H1 (cell line): ENCODE measurements at regions not wholly inside any gene's neighbourhood (a gene's known extent, or its start where the extent isn't known, plus 50 kb on each side); places are given as distances from the start of the nearest gene placed in this dataset.

Source experiments
- CTCF ChIA-PET: fragments of 300-600 bp; sonication (Branson Sonifier 250); formaldehyde crosslinking; loops from one replicate; lab custom pipeline; 2021; ENCODE audit not compliant: partially characterized antibody; lab: Charles Lee
- POLR2A ChIA-PET: fragments of 300-600 bp; sonication (Branson Sonifier 250); formaldehyde crosslinking; loops from one replicate; lab custom pipeline; 2021; ENCODE audit warnings: inconsistent platforms; ENCODE audit not compliant: partially characterized antibody; lab: Charles Lee
- DNase-seq, 2 experiments: peaks; one replicate each; pipeline versions ENCODE4 v3.0.0 to v3.0.0-alpha.2; 2010 to 2022; ENCODE audit warnings: low spot score in 2 of 2, low read depth in 1 of 2, mixed read lengths in 1 of 2
- FAIRE-seq: peaks from 2 replicates; lab custom pipeline; 2011; peaks lifted over from hg19 to GRCh38; lab: Jason Lieb, UNC
- H2AFZ ChIP-seq: 2 replicates; pipeline ENCODE4 v1.8.1; 2012; ENCODE audit warnings: low read length, inconsistent platforms
- H2AK5ac ChIP-seq: 2 replicates; pipeline ENCODE4 v1.6.1; 2013; ENCODE audit warnings: low read depth, low read length
- H2BK120ac ChIP-seq: replicated peaks from 2 replicates; pipeline ENCODE3; 2013; ENCODE audit warnings: low read depth, low read length, inconsistent platforms
- H2BK12ac ChIP-seq: 2 replicates; pipeline ENCODE4 v1.6.1; 2013; ENCODE audit warnings: low read depth, low read length
- H2BK15ac ChIP-seq: 2 replicates; pipeline ENCODE4 v1.6.1; 2013; ENCODE audit warnings: low read length
- H2BK20ac ChIP-seq: 2 replicates; pipeline ENCODE4 v1.6.1; 2013; ENCODE audit warnings: low read length
- H2BK5ac ChIP-seq: 2 replicates; pipeline ENCODE4 v1.6.1; 2013; ENCODE audit warnings: low read depth, low read length
- H3K14ac ChIP-seq: 2 replicates; pipeline ENCODE4 v1.6.1; 2013; ENCODE audit warnings: inconsistent platforms; ENCODE audit not compliant: insufficient read length
- H3K18ac ChIP-seq: 2 replicates; pipeline ENCODE4 v1.6.1; 2013; ENCODE audit warnings: low read length; ENCODE audit errors: extremely low read depth
- H3K23ac ChIP-seq: 2 replicates; pipeline ENCODE4 v1.6.1; 2013; ENCODE audit warnings: inconsistent platforms; ENCODE audit not compliant: insufficient read length
- H3K23me2 ChIP-seq: 2 replicates; pipeline ENCODE4 v1.6.1; 2013; ENCODE audit warnings: low read depth, low read length
- H3K27ac ChIP-seq: 2 replicates; pipeline ENCODE4 v1.6.1; 2011; ENCODE audit warnings: low read depth, low read length, inconsistent platforms
- H3K27me3 ChIP-seq, 4 experiments: replicated peaks in 1 of 4; 1 replicate in 1 of 4; 2 replicates in 3 of 4; pipeline versions ENCODE4 v1.6.1 to v1.8.1; 2011 to 2013; ENCODE audit warnings: low read length in 3 of 4, mild to moderate bottlenecking in 3 of 4, inconsistent platforms in 2 of 4, mixed read lengths in 2 of 4, moderate library complexity in 1 of 4; ENCODE audit not compliant: control insufficient read depth in 3 of 4, insufficient read depth in 3 of 4; ENCODE audit errors: extremely low read depth in 1 of 4
- H3K36me3 ChIP-seq, 4 experiments: 2 replicates each; pipeline versions ENCODE4 v1.6.1 to v1.8.1; 2011 to 2013; ENCODE audit warnings: mild to moderate bottlenecking in 4 of 4, low read length in 3 of 4, moderate library complexity in 2 of 4, control low read depth in 1 of 4, inconsistent platforms in 1 of 4; ENCODE audit not compliant: insufficient read depth in 4 of 4, control insufficient read depth in 2 of 4
- H3K4ac ChIP-seq: replicated peaks from 2 replicates; pipeline ENCODE3; 2013; ENCODE audit warnings: low read length, low read depth, mixed read lengths, inconsistent platforms; ENCODE audit not compliant: insufficient read length
- H3K4me1 ChIP-seq, 4 experiments: replicated peaks in 1 of 4; 1 replicate in 1 of 4; 2 replicates in 3 of 4; pipeline versions ENCODE4 v1.6.1 to v1.8.1; 2011 to 2013; ENCODE audit warnings: low read length in 3 of 4, inconsistent platforms in 2 of 4, mixed read lengths in 1 of 4; ENCODE audit not compliant: insufficient read depth in 4 of 4, control insufficient read depth in 3 of 4
- H3K4me2 ChIP-seq, 2 experiments: 2 replicates each; pipeline versions ENCODE4 v1.6.1 to v1.8.1; 2011 to 2013; ENCODE audit warnings: low read depth in 2 of 2, low read length in 2 of 2, control low read depth in 1 of 2, inconsistent platforms in 1 of 2, mild to moderate bottlenecking in 1 of 2; ENCODE audit not compliant: insufficient read depth in 1 of 2
- H3K4me3 ChIP-seq, 4 experiments: fragments of 200-600, 300-600 bp in 1 of 4; sonication (generic), shearing (Covaris generic), sonication (Bioruptor Twin) in 1 of 4; 2 replicates each; pipeline versions ENCODE4 v1.5.1 to v1.8.1; 2011 to 2016; ENCODE audit warnings: low read length in 4 of 4, low read depth in 3 of 4, control low read depth in 2 of 4, inconsistent platforms in 2 of 4, mild to moderate bottlenecking in 2 of 4, mixed read lengths in 1 of 4, moderate library complexity in 1 of 4; ENCODE audit not compliant: insufficient read depth in 2 of 4; ENCODE audit errors: extremely low read depth in 1 of 4
- H3K56ac ChIP-seq: replicated peaks from 2 replicates; pipeline ENCODE3; 2013; ENCODE audit warnings: low read depth, mild to moderate bottlenecking, mixed read lengths, low read length, inconsistent platforms; ENCODE audit not compliant: insufficient read length
- H3K79me1 ChIP-seq: 2 replicates; pipeline ENCODE4 v1.6.1; 2013; ENCODE audit warnings: low read depth, low read length, control low read depth
- H3K79me2 ChIP-seq, 2 experiments: 2 replicates each; pipeline versions ENCODE4 v1.6.1 to v1.8.1; 2012 to 2013; ENCODE audit warnings: low read length in 2 of 2, mild to moderate bottlenecking in 2 of 2, inconsistent platforms in 1 of 2; ENCODE audit not compliant: insufficient read depth in 2 of 2, control insufficient read depth in 1 of 2
- H3K9ac ChIP-seq, 4 experiments: replicated peaks in 1 of 4; 1 replicate in 1 of 4; 2 replicates in 3 of 4; pipeline versions ENCODE4 v1.6.1 to v1.8.1; 2011 to 2013; ENCODE audit warnings: low read depth in 3 of 4, low read length in 3 of 4, control low read depth in 2 of 4, mild to moderate bottlenecking in 2 of 4, moderate library complexity in 2 of 4, inconsistent platforms in 1 of 4; ENCODE audit errors: extremely low read depth in 1 of 4
- H3K9me3 ChIP-seq, 2 experiments: 2 replicates each; pipeline versions ENCODE4 v1.6.1 to v1.8.1; 2012 to 2013; ENCODE audit warnings: mild to moderate bottlenecking in 2 of 2, moderate library complexity in 2 of 2, control low read depth in 1 of 2, inconsistent platforms in 1 of 2, low read depth in 1 of 2, low read length in 1 of 2, mixed read lengths in 1 of 2; ENCODE audit not compliant: insufficient read depth in 2 of 2
- H4K20me1 ChIP-seq, 2 experiments: replicated peaks in 1 of 2; 2 replicates each; pipeline versions ENCODE3 to v1.8.1; 2011 to 2013; ENCODE audit warnings: inconsistent platforms in 2 of 2, low read length in 2 of 2, mild to moderate bottlenecking in 1 of 2; ENCODE audit not compliant: insufficient read depth in 2 of 2, control insufficient read depth in 1 of 2
- H4K5ac ChIP-seq: 2 replicates; pipeline ENCODE4 v1.6.1; 2013; ENCODE audit warnings: low read length, low read depth, mixed read lengths, inconsistent platforms; ENCODE audit not compliant: insufficient read length
- H4K8ac ChIP-seq: 2 replicates; pipeline ENCODE4 v1.8.0; 2013; ENCODE audit warnings: mild to moderate bottlenecking, moderate library complexity, low read length, inconsistent platforms; ENCODE audit not compliant: insufficient read depth; ENCODE audit errors: extremely low read depth
- H4K91ac ChIP-seq: replicated peaks from 2 replicates; pipeline ENCODE3; 2013; ENCODE audit warnings: low read length, mixed read lengths, inconsistent platforms; ENCODE audit not compliant: insufficient read length
- WGBS, 2 experiments: shearing (Covaris generic) in 1 of 2; methylation state at CpG; one replicate each; pipeline versions ENCODE4 v1.1.6 to v1.1.7; 2013 to 2015; ENCODE audit warnings: low lambda C conversion rate in 2 of 2, mixed read lengths in 2 of 2, inconsistent platforms in 1 of 2, low coverage in 1 of 2, missing lambda C conversion rate in 1 of 2; ENCODE audit not compliant: insufficient replicate concordance in 2 of 2, insufficient coverage in 1 of 2, insufficient read length in 1 of 2; ENCODE audit errors: extremely low coverage in 1 of 2, missing lambda C conversion rate in 1 of 2; 5-methylcytosine and 5-hydroxymethylcytosine counted together

- 19% methylated on average over 7 of the region's 7 CpGs; no CpG with 5 or more reads in 1 of the 2 experiments for WGBS, 2 experiments
- peak overlapping the region; percentile 42 to 44; a peak in 2 of 4 replicates for H3K4me2 ChIP-seq
- H3K79me1 ChIP-seq, result no peaks in the 10 kb centered on the region
- H3K4me3 ChIP-seq, result peak overlapping the region in 1 of 4 experiments; percentile 5; a peak in 1 of 8 replicates
- DNase-seq, result peak in 1 of 2 experiments; percentile 49
- POLR2A ChIA-PET, result interaction anchor here (1.0 to 1.2 kb wide), 2 partner anchors 20 to 238 kb away, joined by 3 read pairs; no protein-coding TSS in a partner anchor
- no peak overlapping the region for H2AK5ac ChIP-seq
- no peak overlapping the region for H3K27ac ChIP-seq
- peaks cover 0 to 22% (median 8%) of the 10 kb centered on the region in 4 experiments; a peak in 4 of 7 replicates for H3K4me1 ChIP-seq
- H3K79me2 ChIP-seq, result no peaks in the 10 kb centered on the region
- no peak overlapping the region for H4K5ac ChIP-seq
- CTCF ChIA-PET, result interaction anchor here (0.6 to 4.2 kb wide), 13 partner anchors 8 to 344 kb away, joined by 3 to 18 read pairs (median 3); no protein-coding TSS in a partner anchor
- H4K20me1 ChIP-seq, result no peaks in the 10 kb centered on the region
- H2AFZ ChIP-seq, result peak overlapping the region; percentile 3; the same call in 1 of the 2 replicates
- no peak overlapping the region for H3K18ac ChIP-seq
- no peaks in the 10 kb centered on the region for H3K27me3 ChIP-seq
- H2BK120ac ChIP-seq, result no peak overlapping the region
- FAIRE-seq, result peak; percentile 62
- H3K56ac ChIP-seq, result no peak overlapping the region
- H3K9ac ChIP-seq, result no peak overlapping the region
- H2BK12ac ChIP-seq, result peak overlapping the region; percentile 12; the same call in 1 of the 2 replicates
- 0 out of 2 replicates have a peak overlapping the region, but pooled peaks have one; percentile 20 for H2BK5ac ChIP-seq
- H2BK20ac ChIP-seq, result no peak overlapping the region
- H4K91ac ChIP-seq, result no peak overlapping the region
- no peaks in the 10 kb centered on the region for H3K36me3 ChIP-seq
- H2BK15ac ChIP-seq, result no peak overlapping the region
- no peaks in the 10 kb centered on the region for H3K23me2 ChIP-seq
- no peak overlapping the region for H3K23ac ChIP-seq
- no peak overlapping the region for H3K14ac ChIP-seq
- H3K4ac ChIP-seq, result no peak overlapping the region
- no peaks in the 10 kb centered on the region for H3K9me3 ChIP-seq
- no peak overlapping the region for H4K8ac ChIP-seq
Observed at GRCh38 chr13:94947965-94948371, 235.6 kb upstream of the SOX21 start.
